HFF-Myc (cell line): ENCODE measurements at regions not wholly inside any gene's neighbourhood (a gene's known extent, or its start where the extent isn't known, plus 50 kb on each side); places are given as distances from the start of the nearest gene placed in this dataset.
"Not testable (repeated sequence)": the region's sequence is repeated elsewhere in the genome, so short reads cannot be mapped to it uniquely, and the experiment has no call there.

Experiments used
- DNase-seq: peaks from one replicate; pipeline ENCODE4 v3.0.0-alpha.2; 2011; ENCODE audit warnings: low read depth; ENCODE audit errors: extremely low read depth
- H3K4me3 ChIP-seq: replicated peaks from 2 replicates; pipeline ENCODE4 v1.5.1; 2011; ENCODE audit warnings: low read depth, mild to moderate bottlenecking, control low read depth, low read length
- TF ChIP-seq, protein P1 (sequence below): IDR thresholded peaks from 2 replicates; pipeline ENCODE4 v1.5.1; 2012; ENCODE audit warnings: mild to moderate bottlenecking, low read depth, low read length, control low read depth; ENCODE audit errors: missing control alignments

GRCh38 chr5:32869216-32869615, 158.1 kb downstream of the NPR3 start:
- TF ChIP-seq, protein P1, sequence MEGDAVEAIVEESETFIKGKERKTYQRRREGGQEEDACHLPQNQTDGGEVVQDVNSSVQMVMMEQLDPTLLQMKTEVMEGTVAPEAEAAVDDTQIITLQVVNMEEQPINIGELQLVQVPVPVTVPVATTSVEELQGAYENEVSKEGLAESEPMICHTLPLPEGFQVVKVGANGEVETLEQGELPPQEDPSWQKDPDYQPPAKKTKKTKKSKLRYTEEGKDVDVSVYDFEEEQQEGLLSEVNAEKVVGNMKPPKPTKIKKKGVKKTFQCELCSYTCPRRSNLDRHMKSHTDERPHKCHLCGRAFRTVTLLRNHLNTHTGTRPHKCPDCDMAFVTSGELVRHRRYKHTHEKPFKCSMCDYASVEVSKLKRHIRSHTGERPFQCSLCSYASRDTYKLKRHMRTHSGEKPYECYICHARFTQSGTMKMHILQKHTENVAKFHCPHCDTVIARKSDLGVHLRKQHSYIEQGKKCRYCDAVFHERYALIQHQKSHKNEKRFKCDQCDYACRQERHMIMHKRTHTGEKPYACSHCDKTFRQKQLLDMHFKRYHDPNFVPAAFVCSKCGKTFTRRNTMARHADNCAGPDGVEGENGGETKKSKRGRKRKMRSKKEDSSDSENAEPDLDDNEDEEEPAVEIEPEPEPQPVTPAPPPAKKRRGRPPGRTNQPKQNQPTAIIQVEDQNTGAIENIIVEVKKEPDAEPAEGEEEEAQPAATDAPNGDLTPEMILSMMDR = no peak
- peak; percentile 19 for DNase-seq
- H3K4me3 ChIP-seq = no peak overlapping the region

- no peak overlapping the region for H3K4me3 ChIP-seq
- DNase-seq = no peak
- TF ChIP-seq, protein P1 = no peak
Measured at GRCh38 chr5:32876791-32877190, 165.7 kb downstream of the NPR3 start.

DNA sequence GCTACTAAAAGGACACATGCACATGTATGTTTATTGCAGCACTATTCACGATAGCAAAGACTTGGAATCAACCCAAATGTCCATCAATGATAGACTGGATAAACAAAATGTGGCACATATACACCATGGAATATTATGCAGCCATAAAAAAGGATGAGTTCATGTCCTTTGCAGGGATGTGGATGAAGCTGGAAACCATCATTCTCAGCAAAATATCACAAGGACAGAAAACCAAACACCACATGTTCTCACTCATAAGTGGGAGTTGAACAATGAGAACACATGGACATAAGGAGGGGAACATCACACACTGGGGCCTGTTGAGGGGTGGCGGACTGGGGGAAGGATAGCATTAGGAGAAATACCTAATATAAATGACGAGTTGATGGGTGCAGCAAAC, 168.2 kb downstream of the NPR3 start:
- H3K4me3 ChIP-seq, DNase-seq: not testable (repeated sequence)

GRCh38 chr5:32880796-32881195, 169.7 kb downstream of the NPR3 start:
- no peak for DNase-seq
- TF ChIP-seq, protein P1 = no peak
- H3K4me3 ChIP-seq = no peak overlapping the region

DNA sequence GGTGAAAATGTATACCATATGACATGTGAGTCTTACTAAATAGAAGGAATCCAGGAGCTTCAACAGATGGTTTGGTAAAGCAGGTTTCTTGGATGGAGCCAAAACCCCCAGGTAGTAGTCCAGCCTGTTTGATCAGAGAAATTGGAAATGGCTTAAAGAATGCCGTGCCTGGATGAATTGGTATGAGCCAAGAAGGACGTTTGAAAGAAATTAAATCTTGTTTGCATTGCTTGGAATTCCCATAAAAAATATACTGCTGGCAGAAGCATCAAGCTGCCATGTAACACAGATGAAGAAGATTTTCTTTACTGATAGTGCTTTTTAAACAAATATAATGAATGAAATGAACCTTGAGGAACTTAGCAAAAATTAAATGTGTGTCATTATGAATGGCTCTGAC, 176.3 kb downstream of the NPR3 start:
- no peak for DNase-seq
- H3K4me3 ChIP-seq = no peak overlapping the region
- TF ChIP-seq, protein P1 = no peak

DNA sequence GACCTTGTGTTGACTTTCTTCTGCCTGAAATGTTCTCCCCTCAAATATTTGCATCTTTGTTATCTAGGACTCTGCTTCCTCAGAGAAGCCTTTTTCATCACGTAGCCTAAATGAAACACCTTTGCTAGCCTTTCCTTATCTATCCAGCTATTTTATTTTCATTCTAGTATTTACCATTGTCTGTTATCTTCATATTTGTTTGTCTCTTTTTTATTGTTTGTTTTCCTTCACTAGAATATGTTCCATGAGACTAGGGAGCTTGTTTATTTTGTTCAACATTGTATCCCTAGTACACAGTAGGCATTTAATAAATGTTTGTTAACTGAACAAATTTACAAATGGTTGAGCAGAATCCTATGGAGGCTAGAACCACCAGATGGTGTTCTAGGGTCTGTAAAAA, 178.0 kb downstream of the NPR3 start:
- TF ChIP-seq, protein P1 = no peak
- no peak overlapping the region for H3K4me3 ChIP-seq
- DNase-seq = no peak

GRCh38 chr5:32903613-32904012, 192.5 kb downstream of the NPR3 start:
- no peak for DNase-seq
- TF ChIP-seq, protein P1 = no peak
- H3K4me3 ChIP-seq = no peak overlapping the region
